ENCODE measurements at regions not wholly inside any gene's neighbourhood (a gene's known extent, or its start where the extent isn't known, plus 50 kb on each side); places are given as distances from the start of the nearest gene placed in this dataset.

- Histone ChIP-seq H3K4me1 (peaks cover 0 to 22% (median 16%) of the 10 kb centered on the region in 9 donors), H3K9me3 (no peaks in the 10 kb centered on the region), H3K36me3 (no peaks in the 10 kb centered on the region), H3K27ac (no peak overlapping the region), H3K4me3 (no peak overlapping the region), H3K27me3 (peaks cover 0 to 62% (median 43%) of the 10 kb centered on the region in 7 donors)
- no peak for TF ChIP-seq CTCF (IDR thresholded peaks at IDR 0.05)
- DNase-seq: no peak
- WGBS, 2 donors: 71 to 83% methylated on average over 13 of the region's 13 CpGs
- ATAC-seq: no peak
- intact Hi-C loops (cut with DNase I): loop anchor here in 9 of 10 donors (2.0 to 10.0 kb wide), 9 partner anchors 79 to 415 kb away; no protein-coding TSS in a partner anchor
These were observed 286.5 kb downstream of the MTX2 start for GRCh38 chr2:176555781-176556180.

DNA sequence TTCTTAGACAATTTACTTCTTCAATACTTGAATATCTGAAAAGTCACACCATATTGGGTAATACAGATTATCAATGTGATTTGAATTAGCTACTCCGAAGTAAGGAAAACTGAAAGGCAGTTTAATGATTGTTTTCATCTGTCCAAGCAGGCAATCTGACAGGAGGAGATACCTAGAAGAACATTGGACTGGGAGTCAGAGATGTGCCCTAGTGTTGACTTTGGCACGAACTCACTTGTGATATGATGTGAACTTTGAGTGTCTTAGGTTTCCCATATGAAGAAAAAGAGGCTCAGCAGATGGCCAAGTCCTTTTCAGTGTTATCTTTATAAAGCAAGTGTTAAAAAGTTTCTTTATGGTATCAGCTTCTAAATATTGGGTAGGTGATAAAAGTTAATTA is 287.1 kb downstream of the MTX2 start:
- WGBS, 2 donors: 44 to 72% methylated on average over 2 of the region's 2 CpGs

GRCh38 chr2:176557821-176558220 is 288.6 kb downstream of the MTX2 start:
- intact Hi-C loops (cut with DNase I): loop anchor here in 6 of 10 donors (2.0 to 10.0 kb wide), 6 partner anchors 77 to 416 kb away; no protein-coding TSS in a partner anchor
- H3K4me1 ChIP-seq: peaks cover 0 to 14% (median 9%) of the 10 kb centered on the region in 9 donors
- peaks cover 0 to 64% (median 50%) of the 10 kb centered on the region in 7 donors for H3K27me3 ChIP-seq
- H3K9me3 ChIP-seq: no peaks in the 10 kb centered on the region
- TF ChIP-seq CTCF (IDR thresholded peaks at IDR 0.05): no peak
- ATAC-seq: no peak
- 91 to 94% methylated on average over 1 of the region's 1 CpG for WGBS, 2 donors
- no peak for DNase-seq
- H3K27ac ChIP-seq: no peak overlapping the region
- H3K4me3 ChIP-seq: no peak overlapping the region
- H3K36me3 ChIP-seq: no peaks in the 10 kb centered on the region

More for the DNA sequence above, 287.1 kb downstream of the MTX2 start:
- H3K9me3 ChIP-seq: no peaks in the 10 kb centered on the region
- H3K4me3 ChIP-seq: no peak overlapping the region
- TF ChIP-seq CTCF (IDR thresholded peaks at IDR 0.05): no peak
- H3K27ac ChIP-seq: no peak overlapping the region
- H3K36me3 ChIP-seq: no peaks in the 10 kb centered on the region
- intact Hi-C loops (cut with DNase I): loop anchor here in 6 of 10 donors (2.0 to 10.0 kb wide), 6 partner anchors 78 to 414 kb away; no protein-coding TSS in a partner anchor
- peaks cover 0 to 22% (median 16%) of the 10 kb centered on the region in 9 donors for H3K4me1 ChIP-seq
- H3K27me3 ChIP-seq: peaks cover 0 to 62% (median 45%) of the 10 kb centered on the region in 7 donors
- DNase-seq: no peak
- no peak for ATAC-seq

DNA sequence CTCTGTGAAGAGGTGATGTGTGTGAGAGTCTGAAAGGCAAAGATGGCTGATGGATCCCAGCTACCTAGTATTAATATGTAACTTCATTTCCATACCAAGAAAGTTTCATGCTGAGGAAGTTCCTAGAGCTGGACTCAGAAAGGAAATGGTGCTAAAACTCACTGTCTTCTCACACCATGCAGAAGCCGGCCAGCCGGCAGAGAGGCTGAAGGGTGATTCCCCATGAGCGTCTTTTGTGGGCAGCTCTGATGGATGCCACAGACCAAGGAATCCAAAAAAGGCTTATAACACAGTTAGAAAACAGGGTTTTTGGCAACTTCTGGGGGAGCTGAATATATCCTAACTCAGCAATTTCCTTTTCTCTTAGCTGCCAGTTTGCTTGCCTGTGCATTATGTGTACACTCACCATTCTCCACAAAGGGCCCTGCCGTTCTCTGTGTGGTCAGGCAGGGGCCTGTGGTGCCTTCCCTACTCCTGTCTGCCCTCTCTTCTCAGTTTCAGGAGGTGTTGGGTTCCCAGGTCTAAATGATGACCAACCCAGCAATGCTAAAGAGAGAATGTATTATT is 289.4 kb downstream of the MTX2 start:
- no peaks in the 10 kb centered on the region for H3K9me3 ChIP-seq
- H3K27me3 ChIP-seq: peaks cover 0 to 69% (median 56%) of the 10 kb centered on the region in 7 donors
- H3K36me3 ChIP-seq: no peaks in the 10 kb centered on the region
- peaks cover 0 to 7% (median 3%) of the 10 kb centered on the region in 9 donors for H3K4me1 ChIP-seq
- intact Hi-C loops (cut with DNase I): loop anchor here in 6 of 10 donors (5.0 to 10.0 kb wide), 5 partner anchors 76 to 416 kb away; no protein-coding TSS in a partner anchor
- DNase-seq (no peak), ATAC-seq (no peak)
- H3K4me3 ChIP-seq: no peak overlapping the region
- no peak for TF ChIP-seq CTCF (IDR thresholded peaks at IDR 0.05)
- H3K27ac ChIP-seq: no peak overlapping the region
- 85 to 90% methylated on average over 4 of the region's 4 CpGs for WGBS, 2 donors

Data from heart right ventricle (tissue), 16 donors.